GM12891 (cell line): ENCODE measurements at regions not wholly inside any gene's neighbourhood (a gene's known extent, or its start where the extent isn't known, plus 50 kb on each side); places are given as distances from the start of the nearest gene placed in this dataset.

Source experiments
- PAX5 ChIP-seq: IDR thresholded peaks from 2 replicates; pipeline ENCODE4 v1.6.1; 2011; ENCODE audit warnings: low read length, moderate library complexity, mild to moderate bottlenecking; ENCODE audit not compliant: insufficient read depth, severe bottlenecking
- POLR2A ChIP-seq: IDR thresholded peaks from 2 replicates; pipeline ENCODE4 v1.6.1; 2011; ENCODE audit warnings: low read depth, low read length, control low read depth
- POLR2AphosphoS5 ChIP-seq: IDR thresholded peaks from 2 replicates; pipeline ENCODE4 v1.6.1; 2011; ENCODE audit warnings: low read depth, low read length, control low read depth
- SPI1 ChIP-seq: IDR thresholded peaks from 2 replicates; pipeline ENCODE4 v1.6.1; 2011; ENCODE audit warnings: low read depth, low read length, control low read depth

- TF ChIP-seq PAX5 (no peak), POLR2A (no peak), POLR2AphosphoS5 (no peak), SPI1 (no peak)
Measured at GRCh38 chr14:50039120-50039517, 77.3 kb downstream of the VCPKMT start.
